ENCODE measurements at regions not wholly inside any gene's neighbourhood (a gene's known extent, or its start where the extent isn't known, plus 50 kb on each side); places are given as distances from the start of the nearest gene placed in this dataset.
"Not testable (repeated sequence)": the region's sequence is repeated elsewhere in the genome, so short reads cannot be mapped to it uniquely, and the experiment has no call there.

DNA sequence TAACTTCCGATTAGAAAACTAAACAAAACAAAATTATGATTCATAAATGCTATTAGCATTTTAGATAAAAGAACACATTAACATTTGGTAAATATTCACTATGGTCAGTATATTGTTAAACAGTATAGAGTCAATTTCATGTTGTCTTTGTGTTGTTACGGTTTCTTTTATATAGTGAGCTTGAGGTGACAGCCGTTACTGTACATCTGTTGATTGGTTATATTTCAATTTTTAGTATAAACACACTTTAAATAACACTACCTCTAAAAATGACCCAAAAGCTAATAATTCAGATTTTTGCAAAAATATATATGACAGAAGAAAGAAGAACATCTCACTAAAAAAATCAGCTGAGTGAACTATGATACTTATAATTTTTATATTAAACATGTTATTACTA lies 249.0 kb upstream of the LUZP2 start:
- Histone ChIP-seq H3K4me1 (no peaks in the 10 kb centered on the region), H3K4me3 (no peak overlapping the region), H3K27ac (replicated peaks) (no peak overlapping the region), H3K9me3 (replicated peaks) (no peaks in the 10 kb centered on the region), H3K36me3 (no peaks in the 10 kb centered on the region), H3K27me3 (ENCODE audit: low read depth) (no peaks in the 10 kb centered on the region)
- intact Hi-C loops (cut with micrococcal nuclease) = no loop called here
- no peak for DNase-seq
- TF ChIP-seq, protein P1, sequence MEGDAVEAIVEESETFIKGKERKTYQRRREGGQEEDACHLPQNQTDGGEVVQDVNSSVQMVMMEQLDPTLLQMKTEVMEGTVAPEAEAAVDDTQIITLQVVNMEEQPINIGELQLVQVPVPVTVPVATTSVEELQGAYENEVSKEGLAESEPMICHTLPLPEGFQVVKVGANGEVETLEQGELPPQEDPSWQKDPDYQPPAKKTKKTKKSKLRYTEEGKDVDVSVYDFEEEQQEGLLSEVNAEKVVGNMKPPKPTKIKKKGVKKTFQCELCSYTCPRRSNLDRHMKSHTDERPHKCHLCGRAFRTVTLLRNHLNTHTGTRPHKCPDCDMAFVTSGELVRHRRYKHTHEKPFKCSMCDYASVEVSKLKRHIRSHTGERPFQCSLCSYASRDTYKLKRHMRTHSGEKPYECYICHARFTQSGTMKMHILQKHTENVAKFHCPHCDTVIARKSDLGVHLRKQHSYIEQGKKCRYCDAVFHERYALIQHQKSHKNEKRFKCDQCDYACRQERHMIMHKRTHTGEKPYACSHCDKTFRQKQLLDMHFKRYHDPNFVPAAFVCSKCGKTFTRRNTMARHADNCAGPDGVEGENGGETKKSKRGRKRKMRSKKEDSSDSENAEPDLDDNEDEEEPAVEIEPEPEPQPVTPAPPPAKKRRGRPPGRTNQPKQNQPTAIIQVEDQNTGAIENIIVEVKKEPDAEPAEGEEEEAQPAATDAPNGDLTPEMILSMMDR (IDR thresholded peaks at IDR 0.05; ENCODE audit: borderline replicate concordance) = no peak

GRCh38 chr11:24249921-24250320 lies 246.9 kb upstream of the LUZP2 start:
- no peak overlapping the region for H3K27ac ChIP-seq (replicated peaks)
- no peaks in the 10 kb centered on the region for H3K4me1 ChIP-seq
- H3K4me3 ChIP-seq = no peak overlapping the region
- no peaks in the 10 kb centered on the region for H3K9me3 ChIP-seq (replicated peaks)
- DNase-seq = no peak
- intact Hi-C loops (cut with micrococcal nuclease) = no loop called here
- TF ChIP-seq, protein P1 (IDR thresholded peaks at IDR 0.05; ENCODE audit: borderline replicate concordance) = no peak
- no peaks in the 10 kb centered on the region for H3K27me3 ChIP-seq (ENCODE audit: low read depth)
- no peaks in the 10 kb centered on the region for H3K36me3 ChIP-seq

DNA sequence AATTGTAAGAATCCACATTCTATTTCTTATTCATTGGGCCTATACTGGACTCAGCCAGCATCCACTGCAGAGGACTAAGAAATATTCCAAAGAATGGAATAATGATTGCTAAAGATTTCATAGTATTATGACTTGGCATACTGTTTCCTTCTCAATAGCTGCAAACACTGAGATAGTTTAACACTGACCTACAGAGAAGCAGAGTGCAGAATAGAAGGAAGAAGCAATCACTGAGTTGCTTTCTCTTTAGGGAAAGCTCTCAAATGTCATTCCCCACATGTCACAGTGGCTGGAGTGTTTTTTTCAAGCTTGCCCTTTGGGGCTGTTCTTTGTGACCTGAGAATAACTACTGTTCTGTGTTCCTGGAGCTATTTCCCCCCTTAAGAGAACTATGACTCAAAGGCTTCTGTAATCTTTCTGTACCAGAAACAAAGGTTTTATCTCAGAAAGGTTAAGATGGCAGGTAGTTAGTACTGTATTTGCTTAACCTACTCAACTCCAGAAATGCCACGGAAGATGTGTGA lies 243.6 kb upstream of the LUZP2 start:
- no peak overlapping the region for H3K27ac ChIP-seq (replicated peaks)
- H3K4me3 ChIP-seq = no peak overlapping the region
- no peak for DNase-seq
- no peaks in the 10 kb centered on the region for H3K36me3 ChIP-seq
- intact Hi-C loops (cut with micrococcal nuclease) = no loop called here
- TF ChIP-seq, protein P1 (IDR thresholded peaks at IDR 0.05; ENCODE audit: borderline replicate concordance) = no peak
- no peaks in the 10 kb centered on the region for H3K4me1 ChIP-seq
- H3K9me3 ChIP-seq (replicated peaks) = no peaks in the 10 kb centered on the region
- H3K27me3 ChIP-seq (ENCODE audit: low read depth) = no peaks in the 10 kb centered on the region

DNA sequence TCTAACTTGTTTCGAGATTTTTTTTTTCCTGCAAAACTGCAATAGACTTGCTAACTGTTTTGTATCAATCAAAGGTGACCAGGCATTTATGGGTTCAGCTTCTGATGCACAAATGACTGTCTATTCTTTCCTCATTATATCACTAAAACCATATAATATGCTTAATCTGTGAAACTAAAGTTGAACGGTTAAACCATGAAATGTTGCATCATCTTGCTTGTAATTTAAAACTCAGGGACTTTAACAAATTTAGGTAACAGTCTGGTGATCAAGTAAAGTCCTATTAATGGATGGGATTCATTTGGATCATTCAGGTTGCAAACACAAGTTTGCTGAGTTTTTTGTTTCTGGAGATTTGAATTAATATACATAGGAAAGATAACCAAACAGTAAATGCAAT lies 232.0 kb upstream of the LUZP2 start:
- Histone ChIP-seq H3K4me1 (no peaks in the 10 kb centered on the region), H3K9me3 (replicated peaks) (no peaks in the 10 kb centered on the region), H3K4me3 (no peak overlapping the region), H3K36me3 (no peaks in the 10 kb centered on the region), H3K27ac (replicated peaks) (no peak overlapping the region), H3K27me3 (ENCODE audit: low read depth) (no peaks in the 10 kb centered on the region)
- no peak for DNase-seq
- TF ChIP-seq, protein P1 (IDR thresholded peaks at IDR 0.05; ENCODE audit: borderline replicate concordance) = no peak
- intact Hi-C loops (cut with micrococcal nuclease) = no loop called here

- H3K36me3 ChIP-seq = no peaks in the 10 kb centered on the region
- no peak overlapping the region for H3K27ac ChIP-seq (replicated peaks)
- no peaks in the 10 kb centered on the region for H3K9me3 ChIP-seq (replicated peaks)
- no peak for DNase-seq
- TF ChIP-seq, protein P1 (IDR thresholded peaks at IDR 0.05; ENCODE audit: borderline replicate concordance) = no peak
- intact Hi-C loops (cut with micrococcal nuclease) = no loop called here
- H3K27me3 ChIP-seq (ENCODE audit: low read depth) = no peaks in the 10 kb centered on the region
- H3K4me1 ChIP-seq = no peaks in the 10 kb centered on the region
- no peak overlapping the region for H3K4me3 ChIP-seq
These were observed 229.8 kb upstream of the LUZP2 start for GRCh38 chr11:24267014-24267413.

GRCh38 chr11:24271798-24272197 lies 225.1 kb upstream of the LUZP2 start:
- no peaks in the 10 kb centered on the region for H3K27me3 ChIP-seq (ENCODE audit: low read depth)
- H3K9me3 ChIP-seq (replicated peaks) = no peaks in the 10 kb centered on the region
- TF ChIP-seq, protein P1 (IDR thresholded peaks at IDR 0.05; ENCODE audit: borderline replicate concordance) = no peak
- no peak overlapping the region for H3K4me3 ChIP-seq
- no peaks in the 10 kb centered on the region for H3K4me1 ChIP-seq
- no peak for DNase-seq
- intact Hi-C loops (cut with micrococcal nuclease) = no loop called here
- no peak overlapping the region for H3K27ac ChIP-seq (replicated peaks)
- H3K36me3 ChIP-seq = no peaks in the 10 kb centered on the region

DNA sequence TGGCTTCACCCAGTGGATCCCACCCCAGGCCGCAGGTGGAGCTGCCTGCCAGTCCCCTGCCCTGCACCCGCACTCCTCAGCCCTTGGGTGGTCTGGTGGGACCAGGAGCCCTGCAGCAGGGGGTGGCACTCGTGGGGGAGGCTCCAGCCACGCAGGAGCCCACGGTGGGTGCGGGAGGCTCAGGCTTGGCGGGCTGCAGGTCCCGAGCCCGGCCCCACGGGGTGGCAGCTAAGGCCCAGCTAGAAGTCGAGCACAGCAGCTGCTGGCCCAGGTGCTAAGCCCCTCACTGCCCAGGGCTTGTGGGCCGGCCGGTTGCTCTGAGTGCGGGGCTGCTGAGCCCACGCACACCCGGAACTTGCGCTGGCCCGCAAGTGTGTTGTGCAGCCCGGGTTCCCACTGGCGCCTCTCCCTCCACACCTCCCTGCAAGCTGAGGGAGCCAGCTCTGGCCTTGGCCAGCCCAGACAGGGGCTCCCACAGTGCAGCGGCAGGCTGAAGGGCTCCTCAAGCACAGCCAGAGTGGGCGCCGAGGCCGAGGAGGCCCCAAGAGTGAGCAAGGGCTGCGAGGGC lies 222.6 kb upstream of the LUZP2 start:
- H3K27me3 ChIP-seq (ENCODE audit: low read depth); H3K9me3 ChIP-seq (replicated peaks); H3K4me3 ChIP-seq; DNase-seq; intact Hi-C loops (cut with micrococcal nuclease); H3K4me1 ChIP-seq; H3K27ac ChIP-seq (replicated peaks); H3K36me3 ChIP-seq: not testable (repeated sequence)
